ENCODE measurements at regions not wholly inside any gene's neighbourhood (a gene's known extent, or its start where the extent isn't known, plus 50 kb on each side); places are given as distances from the start of the nearest gene placed in this dataset.

GRCh38 chr9:17907779-17908508 lies 329.1 kb downstream of the SH3GL2 start:
- Mint-ChIP-seq H3K27me3 (ENCODE audit: low read depth) (peaks cover 25% of the 10 kb centered on the region), H3K9me3 (peaks cover 3% of the 10 kb centered on the region), H3K36me3 (ENCODE audit: insufficient read depth) (no peaks in the 10 kb centered on the region), H3K4me1 (ENCODE audit: low read depth) (no peaks in the 10 kb centered on the region), H3K4me3 (no peak overlapping the region)
- ATAC-seq, result no peak
- DNase-seq, result no peak

- DNase-seq (no peak), ATAC-seq (no peak)
- no peaks in the 10 kb centered on the region for H3K36me3 Mint-ChIP-seq (ENCODE audit: insufficient read depth)
- peaks cover 13% of the 10 kb centered on the region for H3K9me3 Mint-ChIP-seq
- H3K4me3 Mint-ChIP-seq, result no peak overlapping the region
- H3K27me3 Mint-ChIP-seq (ENCODE audit: low read depth), result no peaks in the 10 kb centered on the region
- H3K4me1 Mint-ChIP-seq (ENCODE audit: low read depth), result no peaks in the 10 kb centered on the region
These were observed 347.4 kb downstream of the SH3GL2 start for GRCh38 chr9:17926246-17926645.

- ATAC-seq, result no peak
- H3K36me3 Mint-ChIP-seq (ENCODE audit: insufficient read depth), result no peaks in the 10 kb centered on the region
These were observed 348.8 kb downstream of the SH3GL2 start for GRCh38 chr9:17927616-17928015.

GRCh38 chr9:17928228-17928627 lies 349.4 kb downstream of the SH3GL2 start:
- Mint-ChIP-seq H3K4me3 (no peak overlapping the region), H3K9me3 (peaks cover 8% of the 10 kb centered on the region), H3K36me3 (ENCODE audit: insufficient read depth) (no peaks in the 10 kb centered on the region), H3K27me3 (ENCODE audit: low read depth) (no peaks in the 10 kb centered on the region), H3K4me1 (ENCODE audit: low read depth) (no peaks in the 10 kb centered on the region)
- DNase-seq, result no peak
- no peak for ATAC-seq

More at GRCh38 chr9:17927616-17928015, 348.8 kb downstream of the SH3GL2 start:
- H3K9me3 Mint-ChIP-seq, result peaks cover 10% of the 10 kb centered on the region
- DNase-seq, result no peak
- no peaks in the 10 kb centered on the region for H3K4me1 Mint-ChIP-seq (ENCODE audit: low read depth)
- no peaks in the 10 kb centered on the region for H3K27me3 Mint-ChIP-seq (ENCODE audit: low read depth)
- no peak overlapping the region for H3K4me3 Mint-ChIP-seq

GRCh38 chr9:17928768-17929167 lies 349.9 kb downstream of the SH3GL2 start:
- DNase-seq (no peak), ATAC-seq (no peak)
- Mint-ChIP-seq H3K4me1 (ENCODE audit: low read depth) (no peaks in the 10 kb centered on the region), H3K27me3 (ENCODE audit: low read depth) (no peaks in the 10 kb centered on the region), H3K36me3 (ENCODE audit: insufficient read depth) (no peaks in the 10 kb centered on the region), H3K9me3 (peaks cover 8% of the 10 kb centered on the region), H3K4me3 (no peak overlapping the region)

- Mint-ChIP-seq H3K27me3 (ENCODE audit: low read depth) (no peaks in the 10 kb centered on the region), H3K4me3 (no peak overlapping the region), H3K36me3 (ENCODE audit: insufficient read depth) (no peaks in the 10 kb centered on the region), H3K9me3 (peaks cover 8% of the 10 kb centered on the region), H3K4me1 (ENCODE audit: low read depth) (no peaks in the 10 kb centered on the region)
- no peak for DNase-seq
- no peak for ATAC-seq
These were observed 350.6 kb downstream of the SH3GL2 start for GRCh38 chr9:17929506-17929905.

GRCh38 chr9:17930071-17930470 lies 351.2 kb downstream of the SH3GL2 start:
- Mint-ChIP-seq H3K4me1 (ENCODE audit: low read depth) (no peaks in the 10 kb centered on the region), H3K4me3 (no peak overlapping the region), H3K27me3 (ENCODE audit: low read depth) (no peaks in the 10 kb centered on the region), H3K9me3 (peaks cover 8% of the 10 kb centered on the region), H3K36me3 (ENCODE audit: insufficient read depth) (no peaks in the 10 kb centered on the region)
- DNase-seq (no peak), ATAC-seq (no peak)

GRCh38 chr9:17936365-17936764 lies 357.5 kb downstream of the SH3GL2 start:
- H3K4me1 Mint-ChIP-seq (ENCODE audit: low read depth), result no peaks in the 10 kb centered on the region
- H3K9me3 Mint-ChIP-seq, result peaks cover 6% of the 10 kb centered on the region
- H3K27me3 Mint-ChIP-seq (ENCODE audit: low read depth), result no peaks in the 10 kb centered on the region
- no peaks in the 10 kb centered on the region for H3K36me3 Mint-ChIP-seq (ENCODE audit: insufficient read depth)
- DNase-seq (no peak), ATAC-seq (no peak)
- no peak overlapping the region for H3K4me3 Mint-ChIP-seq

GRCh38 chr9:17938035-17938655 lies 359.3 kb downstream of the SH3GL2 start:
- Mint-ChIP-seq H3K4me3 (no peak overlapping the region), H3K9me3 (peaks cover 8% of the 10 kb centered on the region), H3K36me3 (ENCODE audit: insufficient read depth) (no peaks in the 10 kb centered on the region), H3K4me1 (ENCODE audit: low read depth) (no peaks in the 10 kb centered on the region), H3K27me3 (ENCODE audit: low read depth) (no peaks in the 10 kb centered on the region)
- DNase-seq, result no peak
- no peak for ATAC-seq

GRCh38 chr9:17942498-17942897 lies 363.6 kb downstream of the SH3GL2 start:
- no peaks in the 10 kb centered on the region for H3K27me3 Mint-ChIP-seq (ENCODE audit: low read depth)
- DNase-seq (no peak), ATAC-seq (no peak)
- no peaks in the 10 kb centered on the region for H3K36me3 Mint-ChIP-seq (ENCODE audit: insufficient read depth)
- no peak overlapping the region for H3K4me3 Mint-ChIP-seq
- peaks cover 18% of the 10 kb centered on the region for H3K9me3 Mint-ChIP-seq
- H3K4me1 Mint-ChIP-seq (ENCODE audit: low read depth), result no peaks in the 10 kb centered on the region

GRCh38 chr9:17955409-17955808 lies 376.5 kb downstream of the SH3GL2 start:
- Mint-ChIP-seq H3K4me3 (no peak overlapping the region), H3K36me3 (ENCODE audit: insufficient read depth) (no peaks in the 10 kb centered on the region), H3K9me3 (no peaks in the 10 kb centered on the region), H3K4me1 (ENCODE audit: low read depth) (no peaks in the 10 kb centered on the region), H3K27me3 (ENCODE audit: low read depth) (no peaks in the 10 kb centered on the region)
- ATAC-seq (no peak), DNase-seq (no peak)

- peaks cover 4% of the 10 kb centered on the region for H3K9me3 Mint-ChIP-seq
- H3K4me3 Mint-ChIP-seq, result no peak overlapping the region
- no peaks in the 10 kb centered on the region for H3K27me3 Mint-ChIP-seq (ENCODE audit: low read depth)
- no peaks in the 10 kb centered on the region for H3K36me3 Mint-ChIP-seq (ENCODE audit: insufficient read depth)
- DNase-seq (no peak), ATAC-seq (no peak)
- no peaks in the 10 kb centered on the region for H3K4me1 Mint-ChIP-seq (ENCODE audit: low read depth)
These were observed 379.5 kb downstream of the SH3GL2 start for GRCh38 chr9:17958363-17958762.

GRCh38 chr9:17962747-17963146 lies 383.9 kb downstream of the SH3GL2 start:
- Mint-ChIP-seq H3K4me3 (no peak overlapping the region), H3K4me1 (ENCODE audit: low read depth) (no peaks in the 10 kb centered on the region), H3K27me3 (ENCODE audit: low read depth) (no peaks in the 10 kb centered on the region), H3K36me3 (ENCODE audit: insufficient read depth) (no peaks in the 10 kb centered on the region), H3K9me3 (peaks cover 4% of the 10 kb centered on the region)
- ATAC-seq (no peak), DNase-seq (no peak)

- Mint-ChIP-seq H3K4me1 (ENCODE audit: low read depth) (no peaks in the 10 kb centered on the region), H3K4me3 (no peak overlapping the region), H3K36me3 (ENCODE audit: insufficient read depth) (no peaks in the 10 kb centered on the region), H3K27me3 (ENCODE audit: low read depth) (no peaks in the 10 kb centered on the region), H3K9me3 (peaks cover 4% of the 10 kb centered on the region)
- DNase-seq (no peak), ATAC-seq (no peak)
These were observed 384.6 kb downstream of the SH3GL2 start for GRCh38 chr9:17963498-17963897.

- no peak for ATAC-seq
- Mint-ChIP-seq H3K4me1 (ENCODE audit: low read depth) (no peaks in the 10 kb centered on the region), H3K9me3 (no peaks in the 10 kb centered on the region), H3K27me3 (ENCODE audit: low read depth) (no peaks in the 10 kb centered on the region), H3K36me3 (ENCODE audit: insufficient read depth) (no peaks in the 10 kb centered on the region), H3K4me3 (no peak overlapping the region)
- DNase-seq, result no peak
These were observed 388.9 kb downstream of the SH3GL2 start for GRCh38 chr9:17967731-17968130.

Data from activated T-cell treated with anti-CD3 and anti-CD28 coated beads, Interleukin-2, amount 50 U/mL, for 4 hours (primary cell).